Fibroblast of skin of back (primary cell): ENCODE measurements at regions not wholly inside any gene's neighbourhood (a gene's known extent, or its start where the extent isn't known, plus 50 kb on each side); places are given as distances from the start of the nearest gene placed in this dataset.

Experiments
- DNase-seq: peaks from one replicate; pipeline ENCODE4 v3.0.0-alpha.2; 2013

DNA sequence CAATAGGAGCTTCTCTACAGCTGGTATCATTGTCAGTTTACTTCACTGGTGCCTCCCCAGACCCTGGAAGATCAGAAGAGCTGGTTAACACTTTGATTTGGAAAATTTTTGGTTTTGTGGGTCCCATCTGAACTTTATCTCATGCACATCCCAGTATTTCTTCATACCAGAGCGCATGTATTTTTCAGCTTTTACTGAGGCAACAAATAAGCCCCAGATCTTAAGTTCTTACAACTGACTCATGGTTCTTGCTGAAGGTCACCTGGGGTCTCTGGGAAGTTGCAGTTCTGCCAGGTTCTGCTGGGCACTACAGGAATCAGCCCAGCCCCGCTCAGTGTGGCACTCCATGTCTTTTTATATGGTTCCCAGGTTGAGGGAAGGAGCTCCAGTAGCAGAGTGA is 1249.9 kb downstream of the EFNB2 start:
- no peak for DNase-seq

DNA sequence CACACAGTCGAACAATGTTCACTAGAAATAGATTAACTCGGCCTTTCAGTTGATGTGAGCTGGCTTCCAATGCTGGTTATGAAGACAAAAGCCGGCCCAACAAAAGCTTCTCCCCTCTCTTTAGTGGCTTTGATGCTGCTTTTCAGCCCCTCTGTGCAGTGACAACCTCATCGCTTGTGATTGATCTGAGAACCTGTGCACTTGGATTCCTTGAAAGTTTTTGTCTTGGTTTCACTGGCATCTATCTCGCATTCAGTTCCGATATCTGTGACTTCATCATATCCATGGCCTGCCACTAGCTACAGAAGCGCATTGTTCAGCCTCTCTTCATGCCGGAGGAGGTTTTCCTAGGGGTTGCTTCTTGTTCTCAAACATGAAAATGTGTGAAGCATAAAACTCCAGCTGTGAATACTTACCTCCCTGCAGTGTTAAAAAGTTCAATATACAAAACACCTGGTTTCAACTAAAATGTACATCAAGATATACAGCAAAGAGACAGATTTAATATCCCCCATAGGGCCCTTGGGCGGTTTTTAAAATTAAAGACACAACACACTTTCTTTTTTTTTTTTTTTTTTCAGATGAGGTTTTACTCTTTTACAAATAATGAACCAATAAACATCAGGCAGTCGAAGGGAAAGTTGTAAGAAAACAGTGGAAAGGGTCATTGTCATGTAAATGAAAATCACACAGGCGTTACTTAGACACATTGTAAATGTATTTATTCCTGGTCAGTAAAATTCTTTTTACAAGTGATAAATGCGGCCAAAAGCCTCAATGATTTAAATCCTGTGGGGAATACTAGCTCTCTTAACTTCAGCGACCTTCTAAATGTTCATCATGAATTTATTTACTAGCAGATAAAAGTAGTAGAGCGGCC is 1252.8 kb downstream of the EFNB2 start:
- no peak for DNase-seq

DNA sequence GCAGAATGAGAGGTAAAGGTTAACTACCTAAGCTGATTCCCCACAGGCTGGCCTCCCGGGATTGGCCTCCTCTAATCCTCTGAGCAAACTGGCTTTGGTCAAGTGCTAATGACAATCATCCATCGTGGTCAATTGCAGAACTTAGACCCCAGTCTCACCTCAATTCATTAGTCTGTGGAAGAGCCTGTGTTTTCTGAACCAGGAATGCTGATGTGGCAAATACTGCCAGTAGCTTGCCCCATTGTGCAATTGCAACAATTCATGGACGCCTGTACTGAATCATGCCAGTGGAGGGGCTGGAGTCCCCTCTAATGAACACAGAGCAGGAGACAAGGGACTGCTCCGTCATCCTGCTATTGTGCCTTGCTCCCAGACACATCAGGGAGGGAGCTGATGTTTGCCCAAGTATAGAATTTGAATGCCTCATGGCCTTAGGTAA is 1256.5 kb downstream of the EFNB2 start:
- no peak for DNase-seq

DNA sequence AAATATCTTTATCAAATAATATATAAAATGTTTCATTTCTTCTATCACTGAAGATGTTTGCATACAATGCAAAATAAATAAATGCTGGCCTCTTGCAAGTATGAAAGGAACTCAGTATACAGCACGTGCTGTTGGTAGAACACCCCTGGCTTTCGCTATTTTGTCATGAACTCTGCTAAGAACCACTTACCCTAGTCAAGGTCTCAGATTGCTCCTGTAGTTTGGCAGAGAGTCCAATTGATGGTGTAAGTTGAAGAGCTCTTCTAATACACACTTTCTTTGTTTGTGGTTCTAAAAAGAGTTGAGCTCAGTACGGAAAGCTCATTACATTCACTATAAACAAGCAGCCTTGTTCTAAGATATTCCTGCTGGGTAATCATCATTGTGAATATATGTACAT is 1258.9 kb downstream of the EFNB2 start:
- no peak for DNase-seq

DNA sequence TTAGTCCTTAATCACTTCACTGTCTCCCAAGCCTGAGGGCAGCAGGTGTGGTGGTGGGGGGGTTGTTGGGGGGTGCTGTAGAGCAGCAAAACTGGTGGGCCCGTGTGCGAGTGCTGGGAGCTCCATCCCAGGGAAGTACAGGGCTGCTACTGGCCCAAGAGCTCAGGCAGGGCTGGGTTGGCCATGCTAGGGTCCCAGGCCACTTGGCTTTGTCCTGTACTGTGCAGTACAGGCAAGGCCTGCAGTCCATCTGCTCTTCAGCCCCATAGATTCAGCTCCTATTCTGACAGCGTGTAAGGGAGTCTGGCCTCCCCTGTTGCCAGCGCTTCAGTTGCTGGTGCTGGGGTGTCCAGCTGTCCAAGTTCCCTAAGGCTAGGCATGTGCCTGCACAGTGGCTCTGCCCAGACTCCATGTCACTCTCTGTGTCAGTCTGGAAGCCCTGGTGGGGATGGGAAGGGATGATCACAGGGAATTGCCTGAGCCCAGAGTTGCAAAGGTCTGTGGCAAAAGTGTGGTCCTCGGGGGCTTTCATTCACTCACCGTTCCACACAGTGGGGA is 1261.7 kb downstream of the EFNB2 start:
- no peak for DNase-seq

DNA sequence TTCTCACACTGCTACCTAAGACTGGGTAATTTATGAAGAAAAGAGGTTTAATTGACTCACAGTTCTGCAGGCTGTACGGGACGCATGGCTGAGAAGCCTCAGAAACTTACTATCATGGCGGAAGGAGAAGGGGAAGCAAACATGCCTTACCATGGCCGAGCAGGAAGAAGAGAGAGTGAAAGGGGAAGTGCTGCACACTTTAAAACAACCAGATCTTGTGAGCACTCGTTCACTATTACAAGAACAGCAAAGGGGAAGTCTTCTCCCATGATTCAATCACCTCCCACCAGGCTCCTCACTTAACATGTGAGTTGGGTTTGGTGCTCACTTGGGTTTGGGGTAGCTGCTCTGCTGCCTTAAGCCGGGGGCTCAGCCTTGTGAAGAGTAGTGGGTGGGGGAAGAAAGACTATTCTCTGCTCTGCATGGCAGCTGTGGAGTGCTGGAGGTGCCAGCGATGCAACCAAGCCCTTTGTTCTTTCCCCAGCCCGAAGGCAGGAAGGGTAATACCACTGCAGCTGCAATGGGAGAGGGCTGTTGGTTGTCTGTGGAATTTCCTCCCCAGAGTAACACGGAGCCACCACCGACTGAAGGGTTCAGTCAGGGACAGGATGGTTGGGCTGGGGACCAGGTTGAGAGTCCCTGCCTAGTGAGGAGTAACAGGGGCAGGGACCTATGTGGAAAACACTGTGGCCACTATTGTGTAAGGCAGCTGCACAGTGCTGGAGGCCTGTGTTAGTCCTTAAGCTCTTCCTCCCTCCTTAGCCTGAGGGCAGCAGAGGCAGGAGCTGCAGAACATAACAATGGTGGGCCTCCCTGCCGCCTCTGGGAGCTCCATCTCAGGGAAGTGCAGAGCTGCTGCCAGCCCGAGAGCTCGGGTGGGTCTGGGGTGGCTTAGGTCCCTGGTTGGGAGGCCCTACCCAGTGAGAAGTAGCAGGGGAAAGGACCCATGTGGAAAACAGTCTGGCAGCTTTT is 1262.5 kb downstream of the EFNB2 start:
- DNase-seq: peak; percentile 3

DNA sequence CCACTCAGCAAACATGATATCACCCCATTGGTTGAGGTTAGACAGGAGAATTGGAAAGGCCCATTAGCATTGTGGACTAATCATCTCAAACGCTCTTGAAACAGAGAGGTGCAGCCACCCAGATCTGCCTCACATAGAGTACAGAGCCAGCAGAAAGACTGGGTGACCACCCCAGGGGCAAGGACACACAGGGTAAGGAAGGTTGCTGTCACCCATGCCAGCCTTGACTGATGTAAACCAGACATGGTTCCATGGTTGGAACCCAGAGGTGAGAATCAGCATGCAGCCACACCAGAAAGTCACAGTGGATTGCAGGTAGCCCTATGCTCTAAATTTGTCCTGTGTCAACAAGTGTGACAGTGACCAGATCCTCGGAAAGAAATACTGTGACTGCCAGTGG is 1268.8 kb downstream of the EFNB2 start:
- DNase-seq: no peak

DNA sequence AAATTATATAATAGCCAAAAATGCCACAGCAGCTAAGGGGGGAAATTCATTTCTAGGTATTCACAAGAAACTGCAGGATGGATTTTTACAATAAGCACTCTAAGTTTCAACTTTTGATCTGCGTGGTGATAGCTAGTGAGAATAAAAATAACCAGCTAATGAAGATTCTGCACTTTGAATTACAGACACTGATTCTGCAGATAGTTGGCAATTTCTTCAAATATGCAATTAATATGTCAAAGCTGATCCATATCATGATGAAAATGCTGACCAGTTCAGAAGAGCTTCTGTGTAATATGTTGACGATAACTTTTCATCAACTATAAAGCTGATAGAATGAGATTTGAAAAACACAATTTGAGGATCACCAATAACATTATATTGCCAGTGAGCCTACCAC is 1272.9 kb downstream of the EFNB2 start:
- no peak for DNase-seq

DNA sequence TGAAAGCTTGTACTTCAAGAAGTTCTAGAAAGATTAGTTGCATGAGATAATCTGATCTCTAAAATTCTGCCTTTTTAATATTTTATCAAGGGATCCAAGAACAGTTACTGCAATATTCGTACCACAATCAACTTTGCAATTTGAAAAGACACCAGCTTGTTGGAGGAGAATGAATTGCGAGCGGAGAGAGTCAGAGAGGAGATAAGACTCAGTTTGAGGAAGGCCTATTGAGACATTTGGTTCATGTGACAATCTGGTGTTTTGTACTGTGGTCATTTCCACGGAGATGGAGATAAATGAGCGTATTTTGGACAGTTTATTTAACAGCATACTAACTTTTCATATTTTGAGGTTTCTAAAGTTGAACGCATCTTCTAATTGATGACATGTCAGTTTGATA is 1276.0 kb downstream of the EFNB2 start:
- no peak for DNase-seq

DNA sequence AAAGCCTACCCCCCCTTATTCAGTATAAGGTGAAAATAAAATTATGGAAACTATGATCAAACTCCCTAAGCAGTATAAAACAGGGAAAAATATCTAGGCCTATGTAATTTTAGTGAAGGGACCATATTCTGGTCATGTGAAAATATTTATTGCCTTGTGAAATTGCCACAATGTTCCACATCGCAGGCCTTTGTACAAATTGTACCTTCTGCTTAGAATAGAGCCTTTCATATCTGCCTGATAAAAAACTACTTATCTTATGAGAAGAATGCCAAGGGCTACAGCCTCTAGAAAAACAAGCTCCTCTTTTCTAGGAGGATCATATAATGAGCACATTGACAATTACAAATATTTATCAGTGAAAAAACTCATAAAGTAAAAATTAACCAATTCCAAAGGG is 1280.0 kb downstream of the EFNB2 start:
- no peak for DNase-seq

DNA sequence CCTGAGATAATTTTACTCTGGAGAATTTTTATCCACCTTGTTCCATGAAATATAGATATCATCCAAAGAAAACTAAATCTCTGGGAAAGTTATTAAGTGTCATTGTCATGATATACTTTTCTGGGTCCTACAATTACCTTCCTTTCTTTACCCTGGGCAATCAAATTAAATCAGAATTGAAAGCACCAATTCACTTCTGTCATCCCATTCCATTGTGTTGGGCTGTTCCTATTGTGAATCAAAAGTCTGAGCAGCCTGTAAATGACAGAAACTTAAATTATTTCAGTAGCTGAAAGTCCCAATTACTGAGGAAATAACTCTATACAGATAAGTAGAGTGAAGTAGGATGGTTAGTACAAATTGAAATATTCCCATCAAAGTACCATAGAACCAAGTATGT is 1284.2 kb downstream of the EFNB2 start:
- DNase-seq: no peak

DNA sequence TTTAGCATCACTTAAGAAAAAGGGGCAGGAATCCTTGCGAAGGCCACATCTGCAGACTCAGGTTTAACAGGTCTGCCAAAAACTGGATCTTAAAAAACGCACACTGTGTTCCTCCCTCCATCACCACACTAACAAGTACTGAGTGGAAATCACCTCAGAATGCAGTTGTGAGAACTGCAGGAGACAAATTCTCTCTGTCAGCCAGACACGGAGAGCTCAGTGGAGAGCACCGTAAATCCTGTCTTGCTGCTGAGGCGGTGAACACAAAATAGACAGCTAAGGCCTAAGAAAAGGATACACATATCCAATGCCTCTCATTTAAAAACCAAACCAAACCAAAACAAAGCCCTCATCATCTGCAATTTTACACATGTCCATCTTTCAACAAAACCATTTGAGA is 1287.6 kb downstream of the EFNB2 start:
- DNase-seq: no peak

DNA sequence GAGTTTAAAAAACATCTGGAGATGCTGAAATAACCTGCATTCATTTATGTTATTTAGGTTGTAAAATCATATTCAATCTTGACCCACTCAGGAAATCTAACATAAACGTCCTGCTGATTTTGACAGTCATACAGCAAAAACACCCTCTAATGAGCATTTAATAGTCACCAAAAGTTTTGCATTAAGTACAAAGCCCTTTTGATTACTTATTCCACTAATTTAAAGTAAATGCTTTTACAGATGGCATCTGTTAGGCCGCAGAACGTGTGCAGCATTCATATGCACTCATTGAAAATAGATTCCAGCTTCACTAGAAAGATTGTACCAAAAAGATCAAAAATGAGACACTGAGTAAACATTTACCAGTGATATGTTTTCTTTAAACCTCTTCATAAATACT is 1295.1 kb downstream of the EFNB2 start:
- DNase-seq: no peak

DNA sequence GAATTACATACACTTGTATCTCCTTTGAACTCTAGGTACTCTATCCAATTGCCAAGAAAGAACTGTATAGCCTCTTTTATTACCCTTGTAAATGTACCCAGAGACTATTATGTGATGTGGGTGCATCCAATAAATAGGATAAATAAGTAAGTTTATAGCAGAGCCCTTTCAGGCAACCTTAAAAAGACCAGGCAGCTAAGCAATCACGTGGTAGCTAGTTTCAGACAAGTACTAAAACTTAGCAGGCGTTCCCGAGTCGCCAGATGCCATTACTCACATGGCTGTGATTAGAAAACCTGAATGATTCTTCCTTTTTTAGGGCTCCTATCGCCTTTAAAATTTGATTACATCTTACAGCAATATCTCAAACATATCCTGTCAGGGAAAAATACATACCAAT is 1303.0 kb downstream of the EFNB2 start:
- peak; percentile 36 for DNase-seq

DNA sequence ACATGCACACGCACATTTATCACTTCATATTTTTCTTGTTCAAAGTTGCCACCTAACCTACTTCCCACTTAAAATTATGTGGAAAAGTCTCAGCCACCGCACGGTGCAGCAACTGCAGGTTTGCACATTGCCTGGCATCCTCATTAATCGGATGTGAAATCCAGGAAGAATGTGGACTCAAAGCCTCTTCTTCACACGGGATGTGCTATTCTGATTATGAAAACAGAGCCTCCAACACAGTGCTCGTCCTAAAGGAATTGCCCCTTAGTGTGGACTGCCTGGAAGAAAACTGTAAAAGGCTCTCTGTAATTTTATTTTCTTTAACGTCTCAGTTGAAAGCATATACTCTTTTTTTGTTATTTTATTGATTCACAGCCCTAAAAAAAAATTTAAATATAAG is 1303.5 kb downstream of the EFNB2 start:
- peak; percentile 61 for DNase-seq

DNA sequence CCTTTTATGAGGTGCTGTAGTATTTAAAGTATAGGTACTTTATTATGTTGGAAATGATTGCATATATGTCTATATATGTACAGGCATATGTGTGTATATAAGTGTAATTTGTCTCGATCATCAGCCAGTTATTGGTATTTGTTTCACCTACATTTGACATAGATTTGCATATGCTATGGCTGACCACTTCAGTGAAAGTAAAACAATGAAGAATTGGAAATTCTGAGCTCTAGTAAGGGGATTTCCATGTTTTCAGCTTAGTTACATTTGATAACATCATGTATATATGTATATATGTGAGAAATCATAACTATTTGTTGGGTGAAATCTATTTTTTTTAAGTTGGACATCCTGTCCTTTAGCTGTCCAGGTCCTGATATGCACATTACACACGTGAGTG is 1303.9 kb downstream of the EFNB2 start:
- DNase-seq: no peak

DNA sequence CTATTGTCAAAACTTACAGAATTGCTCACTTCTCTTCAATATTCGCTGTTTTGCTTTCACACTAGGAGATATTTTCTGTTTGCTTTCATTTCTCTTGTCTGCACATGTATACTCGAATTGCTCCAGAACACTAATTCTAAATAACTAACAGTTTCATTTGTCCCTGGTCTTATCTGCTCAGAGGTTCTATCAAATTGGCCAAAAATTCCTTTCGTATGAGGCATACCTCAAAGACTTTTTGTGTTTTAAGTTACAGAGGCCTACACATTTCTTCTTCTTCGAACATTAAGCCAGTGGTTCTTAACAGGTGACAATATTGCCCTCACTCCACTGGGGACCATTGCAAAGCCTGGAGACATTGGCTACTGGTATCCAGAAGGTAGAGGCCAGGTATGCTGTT is 1314.6 kb downstream of the EFNB2 start:
- DNase-seq: peak; percentile 33

DNA sequence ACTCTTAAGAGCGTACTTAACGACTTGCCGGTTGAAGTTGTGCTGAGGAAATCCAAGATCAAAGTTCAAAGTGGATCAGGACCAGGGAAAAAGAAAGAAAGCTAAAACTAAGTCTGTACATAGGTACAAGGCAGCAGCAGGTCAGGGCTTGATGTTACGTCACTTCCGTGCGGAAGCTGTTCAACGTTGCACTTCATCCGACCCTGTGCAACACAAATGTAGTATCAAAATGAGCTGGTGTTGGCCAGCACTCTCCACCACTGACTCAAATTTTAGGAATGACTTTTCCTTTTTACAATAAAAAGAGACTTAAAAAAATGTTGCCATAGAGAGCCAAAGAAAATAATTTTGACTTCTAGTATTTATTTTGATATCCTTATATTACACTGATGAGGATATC is 1315.4 kb downstream of the EFNB2 start:
- peak; percentile 67 for DNase-seq

DNA sequence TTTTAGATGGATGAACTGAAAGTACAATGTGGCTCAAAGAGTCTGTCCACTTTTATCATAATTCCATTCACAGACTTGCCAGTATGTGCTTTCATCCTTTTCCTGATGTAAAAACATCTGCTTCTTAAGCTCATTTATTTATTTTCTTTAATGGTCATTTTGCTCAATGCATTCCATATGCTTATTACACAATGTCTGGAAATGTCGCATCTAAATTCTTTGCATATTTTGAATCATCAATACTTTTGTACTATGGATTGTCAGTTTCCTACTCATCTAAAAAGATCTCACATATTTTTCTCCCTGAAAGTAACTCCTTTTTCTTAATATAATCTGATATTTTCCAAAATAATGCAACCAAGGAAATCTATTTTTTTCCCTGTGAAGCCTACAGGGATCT is 1315.8 kb downstream of the EFNB2 start:
- DNase-seq: peak; percentile 83

DNA sequence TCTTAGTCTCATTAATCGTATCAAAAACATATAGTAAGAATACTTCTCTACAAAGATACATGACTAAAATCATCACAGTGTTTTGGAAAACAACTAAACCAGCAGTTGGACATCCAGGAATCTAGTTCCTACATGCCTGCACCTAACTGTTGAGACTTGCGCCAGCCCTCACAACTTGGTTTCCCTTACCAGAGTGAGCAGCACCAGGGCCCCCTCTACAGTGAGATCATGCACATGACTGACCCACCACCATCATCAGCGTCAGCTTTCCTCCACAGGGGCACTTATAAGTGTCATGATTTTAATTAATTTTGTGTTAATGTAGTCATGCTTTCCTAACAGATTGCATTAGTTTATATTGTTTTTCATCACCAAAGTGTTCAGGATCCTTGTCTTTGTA is 1322.0 kb downstream of the EFNB2 start:
- no peak for DNase-seq

DNA sequence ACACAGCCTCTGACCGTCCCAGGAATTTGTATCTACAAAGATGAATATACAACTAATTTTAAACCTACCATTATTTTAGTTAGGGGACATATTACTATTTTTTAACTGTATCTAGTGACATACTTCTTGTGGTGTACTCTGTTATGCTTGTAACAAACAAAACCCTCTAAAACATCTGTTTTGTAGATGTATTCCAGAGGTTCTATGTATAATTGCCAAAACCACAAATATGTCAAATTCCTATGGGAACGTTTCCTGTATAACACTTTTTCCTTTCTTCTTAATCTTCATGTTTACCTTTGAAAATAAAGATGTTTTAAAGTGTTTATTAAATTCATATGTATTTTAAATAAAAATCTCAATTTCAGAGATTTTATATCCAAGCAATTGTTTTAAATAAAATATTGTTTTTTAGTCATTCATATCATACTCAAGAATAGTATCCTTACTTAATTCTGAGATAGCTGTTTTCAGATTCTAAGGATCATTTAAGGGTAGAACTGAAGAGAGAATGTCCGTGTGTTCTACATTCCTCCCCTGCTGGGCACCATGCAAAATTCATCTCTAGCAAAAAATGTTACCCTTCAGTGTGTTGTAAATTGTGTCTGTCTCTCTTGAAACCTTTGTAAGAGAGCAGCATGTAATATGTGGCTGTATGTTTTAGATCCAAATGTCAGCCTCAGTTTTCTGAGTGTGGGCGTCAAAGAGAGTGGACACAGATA is 1327.7 kb downstream of the EFNB2 start:
- peak; percentile 20 for DNase-seq

DNA sequence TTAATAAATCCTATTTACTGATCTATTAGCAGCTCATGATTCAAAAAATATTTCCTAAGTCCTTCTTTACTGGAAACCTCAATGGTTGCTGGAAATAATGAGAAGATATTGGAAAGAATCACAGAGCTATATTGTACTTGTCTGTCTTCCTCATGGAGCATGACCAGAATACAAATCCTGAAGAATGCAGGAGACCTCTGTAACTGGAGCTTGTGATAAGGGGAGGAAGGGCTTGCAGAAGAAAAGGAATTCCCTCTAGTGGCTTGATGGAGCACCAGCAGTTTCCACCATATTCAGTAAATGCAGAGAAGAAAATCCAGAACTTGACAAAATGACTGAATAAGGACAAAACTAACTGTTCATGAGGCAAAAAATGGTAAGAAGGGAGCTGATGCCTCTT is 1333.1 kb downstream of the EFNB2 start:
- peak; percentile 56 for DNase-seq

DNA sequence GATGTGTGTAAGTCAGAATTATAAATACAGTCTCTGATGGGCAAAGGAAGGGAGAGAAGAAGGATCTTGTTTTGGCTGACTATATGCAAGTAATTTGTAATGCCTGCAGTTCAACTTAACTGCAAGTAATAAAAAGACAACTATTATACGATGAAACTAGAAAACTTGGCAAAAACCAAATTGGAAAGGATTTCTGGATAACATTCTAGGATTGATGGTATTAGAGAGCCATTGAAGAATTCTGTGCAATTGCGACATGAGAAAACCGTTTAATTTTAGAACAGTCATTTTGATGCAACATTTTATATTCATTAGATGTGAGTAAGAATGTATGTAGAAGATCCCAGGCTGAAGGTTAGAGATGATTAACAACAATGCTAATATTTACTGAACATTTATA is 1334.1 kb downstream of the EFNB2 start:
- no peak for DNase-seq
